ENCODE measurements at regions not wholly inside any gene's neighbourhood (a gene's known extent, or its start where the extent isn't known, plus 50 kb on each side); places are given as distances from the start of the nearest gene placed in this dataset.

GRCh38 chr15:38789566-38789965 lies 225.0 kb upstream of the RASGRP1 start:
- TF ChIP-seq CTCF (IDR thresholded peaks at IDR 0.05): no peak
- no peak for TF ChIP-seq POLR2AphosphoS5 (IDR thresholded peaks at IDR 0.05; ENCODE audit: insufficient read depth in 1 of 2, low read depth in 1 of 2)
- TF ChIP-seq POLR2A (IDR thresholded peaks at IDR 0.05): no peak

Measured in vagina (tissue), 2 donors.